ENCODE measurements at regions not wholly inside any gene's neighbourhood (a gene's known extent, or its start where the extent isn't known, plus 50 kb on each side); places are given as distances from the start of the nearest gene placed in this dataset.

- Histone ChIP-seq H3K4me1 (ENCODE audit: control insufficient read depth in 2 of 2, insufficient read depth in 2 of 2, low read length in 1 of 2) (no peaks in the 10 kb centered on the region), H3K9me3 (ENCODE audit: control insufficient read depth in 2 of 2, insufficient read depth in 1 of 2, low read depth in 1 of 2, low read length in 1 of 2) (no peaks in the 10 kb centered on the region), H3K36me3 (ENCODE audit: control insufficient read depth in 2 of 2, insufficient read depth in 2 of 2, low read length in 1 of 2) (no peaks in the 10 kb centered on the region), H3K27ac (ENCODE audit: low read depth in 2 of 2, low read length in 1 of 2) (no peak overlapping the region), H3K27me3 (ENCODE audit: control insufficient read depth in 1 of 2, insufficient read depth in 2 of 2, low read length in 2 of 2) (no peaks in the 10 kb centered on the region), H3K4me3 (ENCODE audit: low read depth in 1 of 2, low read length in 2 of 2) (no peak overlapping the region)
- 53 to 67% methylated on average over 3 of the region's 3 CpGs for whole genome bisulfite sequencing, 2 donors
Observed at GRCh38 chr9:118561051-118561450, 808.2 kb downstream of the BRINP1 start.

- H3K27ac ChIP-seq (ENCODE audit: low read depth in 2 of 2, low read length in 1 of 2), result no peak overlapping the region
Observed at GRCh38 chr9:118563677-118564076, 805.6 kb downstream of the BRINP1 start.

GRCh38 chr9:118567861-118568260 is 801.4 kb downstream of the BRINP1 start:
- Histone ChIP-seq H3K4me1 (ENCODE audit: control insufficient read depth in 2 of 2, insufficient read depth in 2 of 2, low read length in 1 of 2) (no peaks in the 10 kb centered on the region), H3K27me3 (ENCODE audit: control insufficient read depth in 1 of 2, insufficient read depth in 2 of 2, low read length in 2 of 2) (no peaks in the 10 kb centered on the region), H3K9me3 (ENCODE audit: control insufficient read depth in 2 of 2, insufficient read depth in 1 of 2, low read depth in 1 of 2, low read length in 1 of 2) (no peaks in the 10 kb centered on the region), H3K36me3 (ENCODE audit: control insufficient read depth in 2 of 2, insufficient read depth in 2 of 2, low read length in 1 of 2) (no peaks in the 10 kb centered on the region), H3K27ac (ENCODE audit: low read depth in 2 of 2, low read length in 1 of 2) (no peak overlapping the region), H3K4me3 (ENCODE audit: low read depth in 1 of 2, low read length in 2 of 2) (no peak overlapping the region)
- WGBS, 2 donors, result 87 to 89% methylated on average over 2 of the region's 2 CpGs

More at GRCh38 chr9:118563677-118564076, 805.6 kb downstream of the BRINP1 start:
- Histone ChIP-seq H3K9me3 (ENCODE audit: control insufficient read depth in 2 of 2, insufficient read depth in 1 of 2, low read depth in 1 of 2, low read length in 1 of 2) (no peaks in the 10 kb centered on the region), H3K36me3 (ENCODE audit: control insufficient read depth in 2 of 2, insufficient read depth in 2 of 2, low read length in 1 of 2) (no peaks in the 10 kb centered on the region), H3K4me1 (ENCODE audit: control insufficient read depth in 2 of 2, insufficient read depth in 2 of 2, low read length in 1 of 2) (no peaks in the 10 kb centered on the region), H3K4me3 (ENCODE audit: low read depth in 1 of 2, low read length in 2 of 2) (no peak overlapping the region), H3K27me3 (ENCODE audit: control insufficient read depth in 1 of 2, insufficient read depth in 2 of 2, low read length in 2 of 2) (no peaks in the 10 kb centered on the region)
- 72 to 74% methylated on average over 2 of the region's 2 CpGs for WGBS, 2 donors

- 77 to 84% methylated on average over 3 of the region's 3 CpGs for WGBS, 2 donors
- H3K9me3 ChIP-seq (ENCODE audit: control insufficient read depth in 2 of 2, insufficient read depth in 1 of 2, low read depth in 1 of 2, low read length in 1 of 2), result no peaks in the 10 kb centered on the region
- H3K27me3 ChIP-seq (ENCODE audit: control insufficient read depth in 1 of 2, insufficient read depth in 2 of 2, low read length in 2 of 2), result no peaks in the 10 kb centered on the region
- no peak overlapping the region for H3K4me3 ChIP-seq (ENCODE audit: low read depth in 1 of 2, low read length in 2 of 2)
- H3K27ac ChIP-seq (ENCODE audit: low read depth in 2 of 2, low read length in 1 of 2), result no peak overlapping the region
- H3K36me3 ChIP-seq (ENCODE audit: control insufficient read depth in 2 of 2, insufficient read depth in 2 of 2, low read length in 1 of 2), result no peaks in the 10 kb centered on the region
- no peaks in the 10 kb centered on the region for H3K4me1 ChIP-seq (ENCODE audit: control insufficient read depth in 2 of 2, insufficient read depth in 2 of 2, low read length in 1 of 2)
Observed at GRCh38 chr9:118568704-118569103, 800.5 kb downstream of the BRINP1 start.

- WGBS, 2 donors, result 92 to 95% methylated on average over 3 of the region's 3 CpGs
- Histone ChIP-seq H3K27ac (ENCODE audit: low read depth in 2 of 2, low read length in 1 of 2) (no peak overlapping the region), H3K27me3 (ENCODE audit: control insufficient read depth in 1 of 2, insufficient read depth in 2 of 2, low read length in 2 of 2) (no peaks in the 10 kb centered on the region), H3K9me3 (ENCODE audit: control insufficient read depth in 2 of 2, insufficient read depth in 1 of 2, low read depth in 1 of 2, low read length in 1 of 2) (no peaks in the 10 kb centered on the region), H3K36me3 (ENCODE audit: control insufficient read depth in 2 of 2, insufficient read depth in 2 of 2, low read length in 1 of 2) (no peaks in the 10 kb centered on the region), H3K4me1 (ENCODE audit: control insufficient read depth in 2 of 2, insufficient read depth in 2 of 2, low read length in 1 of 2) (no peaks in the 10 kb centered on the region), H3K4me3 (ENCODE audit: low read depth in 1 of 2, low read length in 2 of 2) (no peak overlapping the region)
Observed at GRCh38 chr9:118569148-118569547, 800.1 kb downstream of the BRINP1 start.

- Histone ChIP-seq H3K27ac (ENCODE audit: low read depth in 2 of 2, low read length in 1 of 2) (no peak overlapping the region), H3K27me3 (ENCODE audit: control insufficient read depth in 1 of 2, insufficient read depth in 2 of 2, low read length in 2 of 2) (no peaks in the 10 kb centered on the region), H3K4me3 (ENCODE audit: low read depth in 1 of 2, low read length in 2 of 2) (no peak overlapping the region), H3K36me3 (ENCODE audit: control insufficient read depth in 2 of 2, insufficient read depth in 2 of 2, low read length in 1 of 2) (no peaks in the 10 kb centered on the region), H3K9me3 (ENCODE audit: control insufficient read depth in 2 of 2, insufficient read depth in 1 of 2, low read depth in 1 of 2, low read length in 1 of 2) (no peaks in the 10 kb centered on the region), H3K4me1 (ENCODE audit: control insufficient read depth in 2 of 2, insufficient read depth in 2 of 2, low read length in 1 of 2) (no peaks in the 10 kb centered on the region)
- 34 to 37% methylated on average over 3 of the region's 3 CpGs for WGBS, 2 donors
Observed at GRCh38 chr9:118570066-118570465, 799.2 kb downstream of the BRINP1 start.

- no peaks in the 10 kb centered on the region for H3K36me3 ChIP-seq (ENCODE audit: control insufficient read depth in 2 of 2, insufficient read depth in 2 of 2, low read length in 1 of 2)
- no peaks in the 10 kb centered on the region for H3K27me3 ChIP-seq (ENCODE audit: control insufficient read depth in 1 of 2, insufficient read depth in 2 of 2, low read length in 2 of 2)
- no peak overlapping the region for H3K4me3 ChIP-seq (ENCODE audit: low read depth in 1 of 2, low read length in 2 of 2)
- H3K9me3 ChIP-seq (ENCODE audit: control insufficient read depth in 2 of 2, insufficient read depth in 1 of 2, low read depth in 1 of 2, low read length in 1 of 2), result no peaks in the 10 kb centered on the region
- 47 to 62% methylated on average over 2 of the region's 2 CpGs for WGBS, 2 donors
- no peaks in the 10 kb centered on the region for H3K4me1 ChIP-seq (ENCODE audit: control insufficient read depth in 2 of 2, insufficient read depth in 2 of 2, low read length in 1 of 2)
- no peak overlapping the region for H3K27ac ChIP-seq (ENCODE audit: low read depth in 2 of 2, low read length in 1 of 2)
Observed at GRCh38 chr9:118575341-118576070, 793.7 kb downstream of the BRINP1 start.

- no peaks in the 10 kb centered on the region for H3K36me3 ChIP-seq (ENCODE audit: control insufficient read depth in 2 of 2, insufficient read depth in 2 of 2, low read length in 1 of 2)
- no peaks in the 10 kb centered on the region for H3K27me3 ChIP-seq (ENCODE audit: control insufficient read depth in 1 of 2, insufficient read depth in 2 of 2, low read length in 2 of 2)
- no peak overlapping the region for H3K4me3 ChIP-seq (ENCODE audit: low read depth in 1 of 2, low read length in 2 of 2)
- 56 to 62% methylated on average over 1 of the region's 1 CpG for WGBS, 2 donors
- H3K27ac ChIP-seq (ENCODE audit: low read depth in 2 of 2, low read length in 1 of 2), result no peak overlapping the region
- H3K9me3 ChIP-seq (ENCODE audit: control insufficient read depth in 2 of 2, insufficient read depth in 1 of 2, low read depth in 1 of 2, low read length in 1 of 2), result no peaks in the 10 kb centered on the region
- no peaks in the 10 kb centered on the region for H3K4me1 ChIP-seq (ENCODE audit: control insufficient read depth in 2 of 2, insufficient read depth in 2 of 2, low read length in 1 of 2)
Observed at GRCh38 chr9:118577121-118577520, 792.1 kb downstream of the BRINP1 start.

GRCh38 chr9:118578467-118578866 is 790.8 kb downstream of the BRINP1 start:
- Histone ChIP-seq H3K4me1 (ENCODE audit: control insufficient read depth in 2 of 2, insufficient read depth in 2 of 2, low read length in 1 of 2) (no peaks in the 10 kb centered on the region), H3K4me3 (ENCODE audit: low read depth in 1 of 2, low read length in 2 of 2) (no peak overlapping the region), H3K27me3 (ENCODE audit: control insufficient read depth in 1 of 2, insufficient read depth in 2 of 2, low read length in 2 of 2) (no peaks in the 10 kb centered on the region), H3K9me3 (ENCODE audit: control insufficient read depth in 2 of 2, insufficient read depth in 1 of 2, low read depth in 1 of 2, low read length in 1 of 2) (no peaks in the 10 kb centered on the region), H3K27ac (ENCODE audit: low read depth in 2 of 2, low read length in 1 of 2) (no peak overlapping the region), H3K36me3 (ENCODE audit: control insufficient read depth in 2 of 2, insufficient read depth in 2 of 2, low read length in 1 of 2) (no peaks in the 10 kb centered on the region)

GRCh38 chr9:118583414-118583813 is 785.8 kb downstream of the BRINP1 start:
- Histone ChIP-seq H3K27me3 (ENCODE audit: control insufficient read depth in 1 of 2, insufficient read depth in 2 of 2, low read length in 2 of 2) (no peaks in the 10 kb centered on the region), H3K4me3 (ENCODE audit: low read depth in 1 of 2, low read length in 2 of 2) (no peak overlapping the region), H3K4me1 (ENCODE audit: control insufficient read depth in 2 of 2, insufficient read depth in 2 of 2, low read length in 1 of 2) (no peaks in the 10 kb centered on the region), H3K27ac (ENCODE audit: low read depth in 2 of 2, low read length in 1 of 2) (no peak overlapping the region), H3K9me3 (ENCODE audit: control insufficient read depth in 2 of 2, insufficient read depth in 1 of 2, low read depth in 1 of 2, low read length in 1 of 2) (no peaks in the 10 kb centered on the region), H3K36me3 (ENCODE audit: control insufficient read depth in 2 of 2, insufficient read depth in 2 of 2, low read length in 1 of 2) (no peaks in the 10 kb centered on the region)
- WGBS, 2 donors, result 70 to 88% methylated on average over 4 of the region's 4 CpGs
